Pancreas (tissue), 10 donors: ENCODE measurements at regions not wholly inside any gene's neighbourhood (a gene's known extent, or its start where the extent isn't known, plus 50 kb on each side); places are given as distances from the start of the nearest gene placed in this dataset.

Source experiments
- ATAC-seq, 4 donors: fragments of 200-7000 bp; cut with Tn5 transposase; one replicate each; pipeline versions ENCODE4 v1.8.0 to v1.9.1; 2020; ENCODE audit warnings: mild to moderate bottlenecking in 4 of 4, moderate library complexity in 4 of 4
- DNase-seq, 6 donors: peaks; one replicate each; pipeline ENCODE4 v3.0.0-alpha.2; 2020
- FAIRE-seq: peaks from 2 replicates; lab custom pipeline; 2012; peaks lifted over from hg19 to GRCh38; lab: Jason Lieb, UNC
- H3K27ac ChIP-seq, 4 donors: fragments of 200-600 bp; sonication (generic); 1 replicate in 3 of 4; 2 replicates in 1 of 4; pipeline versions ENCODE4 v1.5.0 to v1.8.0; 2020
- H3K27me3 ChIP-seq, 4 donors: fragments of 200-600 bp; one replicate each; pipeline ENCODE4 v1.8.0; 2021
- H3K36me3 ChIP-seq, 3 donors: fragments of 200-600 bp; sonication (generic) in 1 of 3; one replicate each; pipeline versions ENCODE4 v1.5.0 to v1.8.0; 2020 to 2021
- H3K4me1 ChIP-seq, 3 donors: fragments of 200-600 bp; one replicate each; pipeline ENCODE4 v1.8.0; 2021
- H3K4me3 ChIP-seq, 4 donors: fragments of 200-600 bp; sonication (generic) in 2 of 4; one replicate each; pipeline versions ENCODE4 v1.5.0 to v1.8.0; 2020 to 2021
- H3K9me3 ChIP-seq, 4 donors: fragments of 200-600 bp; one replicate each; pipeline ENCODE4 v1.8.0; 2021
- WGBS, 2 donors: extraction: QIAGEN DNeasy Blood & Tissue Kit; methylation state at CpG; one replicate each; pipeline ENCODE4 v1.1.7; 2013; 5-methylcytosine and 5-hydroxymethylcytosine counted together
- intact Hi-C, 3 donors: fragments of 100-400 bp; cut with DNase I; formaldehyde crosslinking; loops; one replicate each; pipeline versions ENCODE4 v1.11.1 to v1.14.2; 2022
- TF ChIP-seq, protein P1 (sequence below), 4 donors: fragments of 200-600 bp; sonication (generic) in 3 of 4; IDR thresholded peaks; one replicate each; pipeline versions ENCODE4 v1.5.0 to v1.8.0; 2021; ENCODE audit warnings: antibody characterized with exemption in 4 of 4
- donor health status: healthy with polysubstance abuse.
- donor health status: DM: no; HTN: no; CAD: no; lungs with moderate emphysema.
- donor health status: DM: no; HTN: no; CAD: no.
- donor health status: control.
- donor health status: control.
- donor health status: Bipolar disorder and iron deficiency.
- donor health status: DM: yes; HTN: yes; CAD: no.
- donor health status: DM: no; HTN: no; CAD: no.
- donor health status: DM: no; HTN: no; CAD: no.
- donor health status: DM: yes; HTN: yes; CAD: no.

DNA sequence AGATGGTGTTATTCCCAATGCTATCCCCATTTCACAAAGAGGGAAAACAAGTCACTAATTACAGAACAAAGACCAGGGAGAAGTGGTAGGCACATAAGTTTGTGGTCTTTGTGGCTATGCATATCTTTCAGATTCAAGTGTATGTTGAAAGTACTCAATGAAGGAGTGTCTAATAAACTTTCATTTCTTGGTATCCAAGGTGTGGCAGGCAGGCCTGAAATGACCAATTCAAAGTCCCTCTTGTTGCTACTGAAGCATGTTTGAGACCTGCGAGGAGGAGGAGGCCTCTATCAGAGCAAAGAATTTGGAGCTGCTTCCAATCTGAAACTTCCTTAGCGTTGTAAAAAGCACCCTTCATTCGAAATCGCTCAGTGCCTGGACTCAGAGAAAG is 60.9 kb upstream of the KLF7 start:
- Histone ChIP-seq H3K4me1 (no peaks in the 10 kb centered on the region), H3K36me3 (no peaks in the 10 kb centered on the region), H3K27me3 (no peaks in the 10 kb centered on the region), H3K27ac (no peak overlapping the region), H3K9me3 (no peaks in the 10 kb centered on the region), H3K4me3 (no peak overlapping the region)
- ATAC-seq (no peak), FAIRE-seq (no peak), DNase-seq (no peak)
- TF ChIP-seq, protein P1, sequence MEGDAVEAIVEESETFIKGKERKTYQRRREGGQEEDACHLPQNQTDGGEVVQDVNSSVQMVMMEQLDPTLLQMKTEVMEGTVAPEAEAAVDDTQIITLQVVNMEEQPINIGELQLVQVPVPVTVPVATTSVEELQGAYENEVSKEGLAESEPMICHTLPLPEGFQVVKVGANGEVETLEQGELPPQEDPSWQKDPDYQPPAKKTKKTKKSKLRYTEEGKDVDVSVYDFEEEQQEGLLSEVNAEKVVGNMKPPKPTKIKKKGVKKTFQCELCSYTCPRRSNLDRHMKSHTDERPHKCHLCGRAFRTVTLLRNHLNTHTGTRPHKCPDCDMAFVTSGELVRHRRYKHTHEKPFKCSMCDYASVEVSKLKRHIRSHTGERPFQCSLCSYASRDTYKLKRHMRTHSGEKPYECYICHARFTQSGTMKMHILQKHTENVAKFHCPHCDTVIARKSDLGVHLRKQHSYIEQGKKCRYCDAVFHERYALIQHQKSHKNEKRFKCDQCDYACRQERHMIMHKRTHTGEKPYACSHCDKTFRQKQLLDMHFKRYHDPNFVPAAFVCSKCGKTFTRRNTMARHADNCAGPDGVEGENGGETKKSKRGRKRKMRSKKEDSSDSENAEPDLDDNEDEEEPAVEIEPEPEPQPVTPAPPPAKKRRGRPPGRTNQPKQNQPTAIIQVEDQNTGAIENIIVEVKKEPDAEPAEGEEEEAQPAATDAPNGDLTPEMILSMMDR (IDR thresholded peaks at IDR 0.05), result no peak
- intact Hi-C loops, result no loop called here
- 37 to 38% methylated on average over 4 of the region's 4 CpGs for WGBS, 2 donors

DNA sequence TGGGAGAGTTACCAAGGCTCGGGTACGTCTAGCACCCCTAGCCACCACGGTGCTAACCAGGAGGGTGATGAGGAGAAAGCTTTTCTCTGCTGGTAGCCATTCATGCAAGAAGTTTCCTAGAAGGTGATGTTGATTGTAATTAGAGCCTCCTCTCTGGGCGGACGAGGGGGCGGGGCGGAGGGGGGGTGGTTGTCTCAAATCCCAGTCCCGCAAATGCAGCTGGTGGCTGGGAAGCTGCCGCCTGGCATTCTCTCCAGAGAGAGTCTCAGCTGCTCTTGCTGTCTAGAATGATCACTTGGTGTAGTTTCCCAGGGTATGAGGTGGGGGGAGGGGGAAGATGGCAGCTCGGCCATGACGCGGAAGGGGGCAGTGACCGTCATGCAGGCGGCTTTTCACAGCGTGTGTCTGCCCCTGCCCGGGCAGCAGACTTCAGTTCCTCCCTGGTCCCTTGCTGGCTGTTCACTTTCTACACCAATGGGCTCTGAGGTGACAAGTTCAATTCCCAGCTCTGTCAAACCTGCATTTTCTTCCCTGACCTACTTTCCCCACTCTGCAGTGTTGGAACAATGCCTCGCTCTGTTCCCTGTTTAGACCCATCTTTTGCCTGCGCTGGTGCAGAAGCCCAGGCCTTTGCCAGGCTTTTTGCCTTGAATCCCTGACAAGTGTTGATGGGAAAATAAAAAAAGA is 61.5 kb upstream of the KLF7 start:
- intact Hi-C loops, result no loop called here
- WGBS, 2 donors, result 22 to 30% methylated on average over 18 of the region's 18 CpGs
- Histone ChIP-seq H3K4me1 (no peaks in the 10 kb centered on the region), H3K36me3 (no peaks in the 10 kb centered on the region), H3K27me3 (no peaks in the 10 kb centered on the region), H3K27ac (no peak overlapping the region), H3K9me3 (no peaks in the 10 kb centered on the region), H3K4me3 (no peak overlapping the region)
- TF ChIP-seq, protein P1 (IDR thresholded peaks at IDR 0.05), result no peak
- ATAC-seq, result peak in 2 of 4 donors; percentile 35 to 42
- peak in 4 of 6 donors; percentile 5 to 33 (median 16) for DNase-seq
- FAIRE-seq, result no peak

DNA sequence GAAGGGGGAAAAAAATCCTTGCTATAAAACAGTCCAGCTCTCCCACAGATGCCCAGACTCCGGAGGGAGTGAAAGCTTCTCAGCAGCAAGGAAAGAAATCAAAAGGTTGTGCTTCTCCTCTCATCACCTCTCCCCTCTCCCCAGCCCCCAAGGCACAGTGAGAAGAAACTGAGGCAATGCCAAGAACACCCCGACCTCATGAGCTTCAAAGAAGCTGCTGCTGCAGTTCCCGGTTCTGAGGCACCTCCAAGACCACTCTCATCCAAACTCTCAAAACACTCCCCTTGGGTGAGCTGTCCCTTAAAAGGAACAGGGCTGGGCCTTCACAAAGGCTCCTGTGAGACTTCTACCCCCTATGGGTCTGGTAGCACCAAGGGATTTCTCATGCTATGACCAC is 62.0 kb upstream of the KLF7 start:
- H3K36me3 ChIP-seq, result no peaks in the 10 kb centered on the region
- WGBS, 2 donors, result 77 to 86% methylated on average over 3 of the region's 3 CpGs
- no peaks in the 10 kb centered on the region for H3K9me3 ChIP-seq
- H3K27ac ChIP-seq, result no peak overlapping the region
- FAIRE-seq (no peak), DNase-seq (no peak), ATAC-seq (no peak)
- TF ChIP-seq, protein P1 (IDR thresholded peaks at IDR 0.05), result no peak
- H3K4me1 ChIP-seq, result no peaks in the 10 kb centered on the region
- intact Hi-C loops, result no loop called here
- H3K27me3 ChIP-seq, result no peaks in the 10 kb centered on the region
- H3K4me3 ChIP-seq, result no peak overlapping the region

DNA sequence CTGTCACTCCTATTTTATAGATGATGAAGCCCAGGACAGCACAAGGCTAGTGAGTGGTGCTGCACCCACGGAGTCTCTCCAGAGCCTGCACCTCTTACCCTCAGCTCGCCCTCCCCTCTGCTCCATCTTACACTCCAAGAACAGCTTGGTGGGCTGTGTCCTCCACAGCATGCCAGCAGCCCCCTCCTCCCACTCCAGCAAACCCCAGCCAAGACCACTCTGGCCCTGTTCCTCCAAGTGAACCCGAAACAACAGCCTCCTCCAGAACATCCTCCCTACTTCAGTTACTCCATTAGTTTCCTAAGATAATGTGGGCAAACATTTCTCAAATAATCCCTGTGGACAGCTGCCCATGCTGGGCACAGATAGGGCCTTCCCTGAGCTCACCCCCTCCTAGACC is 62.7 kb upstream of the KLF7 start:
- ATAC-seq (no peak), FAIRE-seq (no peak), DNase-seq (no peak)
- Histone ChIP-seq H3K36me3 (no peaks in the 10 kb centered on the region), H3K27ac (no peak overlapping the region), H3K27me3 (no peaks in the 10 kb centered on the region), H3K9me3 (no peaks in the 10 kb centered on the region), H3K4me3 (no peak overlapping the region), H3K4me1 (no peaks in the 10 kb centered on the region)
- intact Hi-C loops, result no loop called here
- TF ChIP-seq, protein P1 (IDR thresholded peaks at IDR 0.05), result no peak
- 77 to 83% methylated on average over 3 of the region's 3 CpGs for WGBS, 2 donors

DNA sequence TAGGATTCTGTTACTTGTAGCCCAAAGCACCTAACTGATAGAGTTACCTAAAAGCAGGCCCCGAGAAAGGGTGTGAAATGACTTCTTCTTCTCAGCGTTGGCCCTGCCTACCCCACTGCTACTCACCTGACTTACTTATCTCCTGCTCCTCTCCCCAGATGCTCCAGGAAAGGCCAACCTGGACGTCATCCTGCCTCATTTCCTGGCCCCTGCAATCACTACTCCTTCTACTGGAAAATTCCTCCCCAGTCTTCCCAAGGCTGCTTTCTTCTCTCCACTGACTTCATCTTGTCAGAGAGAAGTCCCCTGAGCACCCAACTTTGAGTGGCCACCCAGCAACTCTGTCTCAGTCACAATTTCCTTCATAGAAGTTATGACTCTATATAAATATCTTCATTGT is 63.4 kb upstream of the KLF7 start:
- FAIRE-seq, result no peak
- Histone ChIP-seq H3K4me1 (no peaks in the 10 kb centered on the region), H3K27ac (no peak overlapping the region), H3K27me3 (no peaks in the 10 kb centered on the region), H3K4me3 (no peak overlapping the region), H3K9me3 (no peaks in the 10 kb centered on the region), H3K36me3 (no peaks in the 10 kb centered on the region)
- intact Hi-C loops, result no loop called here
- TF ChIP-seq, protein P1 (IDR thresholded peaks at IDR 0.05), result no peak
- no peak for ATAC-seq
- DNase-seq, result no peak
- WGBS, 2 donors, result 53 to 59% methylated on average over 3 of the region's 3 CpGs
